Posterior vena cava (tissue), 2 donors: ENCODE measurements at regions not wholly inside any gene's neighbourhood (a gene's known extent, or its start where the extent isn't known, plus 50 kb on each side); places are given as distances from the start of the nearest gene placed in this dataset.

Source experiments
- DNase-seq: peaks from one replicate; pipeline ENCODE4 v3.0.0-alpha.2; 2020; ENCODE audit warnings: low spot score
- intact Hi-C, 2 donors: fragments of 100-400 bp; cut with DNase I; formaldehyde crosslinking; loops; one replicate each; pipeline versions ENCODE4 v1.14.1 to v1.14.2; 2022 to 2023
- donor health status: DM: yes; HTN: yes; CAD: no.
- donor health status: DM: yes; HTN: yes; CAD: no.

- intact Hi-C loops: no loop called here
- DNase-seq: no peak
Observed at GRCh38 chr4:85368240-85368639, 106.7 kb upstream of the ARHGAP24 start.

DNA sequence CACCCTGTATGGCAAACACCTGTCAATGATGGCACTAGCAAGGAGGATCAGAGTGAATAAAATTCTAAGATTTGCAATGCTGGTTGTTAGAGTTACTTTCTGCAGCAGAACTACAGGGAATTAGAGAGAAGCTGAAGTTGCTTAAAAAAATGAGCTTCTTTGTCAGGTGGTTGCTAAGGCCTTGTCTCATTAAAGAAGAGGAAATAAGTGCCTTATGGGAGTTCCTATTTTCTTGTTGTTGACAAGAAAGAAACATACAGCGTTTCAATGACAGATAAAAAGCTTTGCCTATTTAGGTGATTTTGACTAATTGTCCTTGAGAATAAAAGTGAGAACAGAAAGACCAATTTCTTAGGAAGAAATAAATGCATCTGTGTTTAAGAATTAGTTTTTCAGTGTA lies 106.0 kb upstream of the ARHGAP24 start:
- intact Hi-C loops: no loop called here
- no peak for DNase-seq

GRCh38 chr4:85369703-85370380 lies 105.1 kb upstream of the ARHGAP24 start:
- intact Hi-C loops: no loop called here
- DNase-seq: no peak

- intact Hi-C loops: no loop called here
- no peak for DNase-seq
Observed at GRCh38 chr4:85370400-85371032, 104.4 kb upstream of the ARHGAP24 start.

GRCh38 chr4:85372966-85373365 lies 102.0 kb upstream of the ARHGAP24 start:
- intact Hi-C loops: no loop called here
- no peak for DNase-seq

GRCh38 chr4:85376285-85376684 lies 98.7 kb upstream of the ARHGAP24 start:
- DNase-seq: no peak
- intact Hi-C loops: no loop called here

- intact Hi-C loops: no loop called here
- DNase-seq: no peak
Observed at GRCh38 chr4:85381968-85382367, 93.0 kb upstream of the ARHGAP24 start.

GRCh38 chr4:85391071-85391470 lies 83.9 kb upstream of the ARHGAP24 start:
- no peak for DNase-seq
- intact Hi-C loops: no loop called here

GRCh38 chr4:85391589-85392410 lies 83.2 kb upstream of the ARHGAP24 start:
- DNase-seq: no peak
- intact Hi-C loops: no loop called here

DNA sequence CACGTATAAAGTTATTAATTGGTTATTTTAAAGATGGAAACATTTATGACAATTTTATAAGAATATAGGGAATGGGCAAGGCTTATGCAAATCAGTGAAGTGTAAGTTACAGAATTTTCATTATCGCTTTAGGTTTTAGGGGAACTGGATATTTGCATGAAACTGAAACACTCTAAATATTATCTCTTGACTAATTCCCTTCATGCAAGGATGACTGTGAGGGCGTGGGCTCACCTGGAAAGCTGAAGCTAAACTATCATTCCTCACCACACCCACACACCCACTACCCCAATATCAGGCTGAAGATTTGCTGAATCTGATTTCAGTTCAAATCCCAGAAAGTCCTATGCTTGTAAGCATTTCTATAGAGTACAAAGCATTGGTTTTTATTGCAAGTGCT lies 81.7 kb upstream of the ARHGAP24 start:
- intact Hi-C loops: no loop called here

DNA sequence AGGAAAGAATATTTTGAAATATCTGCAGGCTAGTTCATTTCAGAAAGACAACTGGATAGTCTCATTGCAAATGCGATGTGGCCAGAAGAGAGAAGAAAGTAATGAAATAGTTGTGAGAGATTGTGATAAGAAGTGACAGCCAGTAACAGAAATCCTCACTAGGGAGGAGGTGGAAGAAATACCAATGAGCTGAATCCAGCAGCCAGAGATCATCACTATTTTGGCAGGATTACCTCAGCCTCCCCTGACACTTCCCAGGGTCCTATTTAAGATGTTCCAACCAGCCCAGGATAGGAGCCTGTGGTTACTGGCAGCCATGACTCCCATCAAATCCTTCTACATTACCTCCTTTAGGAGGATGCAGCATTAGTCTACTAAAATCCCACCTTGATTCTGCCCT lies 76.7 kb upstream of the ARHGAP24 start:
- intact Hi-C loops: no loop called here
- DNase-seq: no peak

More for the DNA sequence above, 81.7 kb upstream of the ARHGAP24 start:
- no peak for DNase-seq

DNA sequence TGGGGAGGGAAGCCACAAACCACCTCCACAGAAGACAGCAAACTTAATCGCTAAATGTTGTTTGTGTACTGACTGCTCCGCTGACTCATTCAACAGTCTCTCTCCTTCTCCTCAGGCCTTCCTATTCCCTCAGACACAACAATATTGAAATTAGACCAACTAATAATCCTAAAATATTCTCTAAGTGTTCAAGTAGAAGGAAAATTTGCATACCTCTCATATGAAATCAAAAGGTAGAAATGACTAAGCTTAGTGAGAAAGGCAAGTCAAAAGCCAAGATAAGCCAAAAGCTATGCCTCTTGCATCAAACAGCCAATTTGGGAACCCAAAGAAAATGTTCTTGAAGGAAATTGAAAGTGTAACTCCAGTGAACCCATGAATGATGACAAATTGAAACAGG lies 75.7 kb upstream of the ARHGAP24 start:
- DNase-seq: no peak
- intact Hi-C loops: no loop called here

DNA sequence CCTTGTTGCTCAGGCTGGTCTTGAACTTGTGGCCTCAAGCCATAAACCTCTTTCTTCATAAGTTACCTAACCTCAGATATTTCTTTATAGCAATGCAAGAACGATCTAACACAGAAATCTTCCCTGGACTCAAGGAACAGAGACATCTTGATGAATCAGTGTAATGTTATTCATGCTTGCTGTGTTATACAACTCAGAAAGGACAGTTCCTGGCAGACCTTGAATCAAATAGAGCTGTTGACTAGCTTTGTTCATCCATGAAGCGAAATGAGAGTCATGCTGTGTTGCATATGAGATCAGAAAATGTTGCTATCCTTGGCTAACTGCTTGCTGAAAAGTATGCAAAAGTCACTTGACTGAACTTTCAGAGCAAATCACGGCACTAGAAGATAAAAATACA lies 72.6 kb upstream of the ARHGAP24 start:
- DNase-seq: no peak
- intact Hi-C loops: no loop called here

GRCh38 chr4:85406185-85406584 lies 68.8 kb upstream of the ARHGAP24 start:
- intact Hi-C loops: no loop called here
- no peak for DNase-seq

- DNase-seq: no peak
- intact Hi-C loops: no loop called here
Observed at GRCh38 chr4:85407546-85407945, 67.4 kb upstream of the ARHGAP24 start.

DNA sequence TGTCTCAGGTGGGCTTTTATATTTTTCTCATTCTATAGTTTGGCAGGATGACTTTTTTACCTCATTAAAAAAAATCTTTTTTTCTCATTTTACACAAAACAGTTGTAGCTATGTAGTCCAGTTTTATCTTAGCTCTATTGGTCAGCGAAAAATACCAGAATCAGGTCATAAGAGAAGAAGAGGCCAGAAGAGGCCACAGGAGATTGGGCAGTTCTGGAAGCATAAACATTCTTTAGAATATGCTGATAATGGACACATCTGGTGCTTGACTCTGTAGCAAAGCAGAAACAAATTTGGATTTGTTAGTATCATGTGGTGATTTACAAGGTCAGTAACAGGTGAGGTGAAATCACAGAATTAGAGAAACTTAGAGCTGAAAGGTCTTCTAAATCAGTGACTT lies 66.6 kb upstream of the ARHGAP24 start:
- intact Hi-C loops: no loop called here
- no peak for DNase-seq

DNA sequence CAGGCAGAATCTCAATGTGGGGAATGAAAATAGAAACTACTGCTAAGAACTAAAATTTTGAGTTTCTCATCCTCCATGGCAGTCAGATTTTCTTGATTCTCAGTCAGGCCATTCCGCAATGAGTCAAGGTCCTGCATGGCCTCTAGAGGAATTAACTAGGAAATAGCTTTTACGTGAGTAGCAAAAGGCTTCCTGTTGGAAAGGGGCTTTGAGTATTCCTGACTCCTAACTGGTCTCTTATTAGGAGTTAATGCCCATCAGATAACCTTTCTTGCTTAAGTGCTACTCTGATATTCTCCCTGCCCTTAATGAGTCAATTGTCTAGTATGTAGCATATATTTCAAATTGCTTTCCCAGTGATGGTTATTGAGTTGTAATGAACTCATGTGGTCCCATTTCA lies 65.7 kb upstream of the ARHGAP24 start:
- intact Hi-C loops: no loop called here
- no peak for DNase-seq

DNA sequence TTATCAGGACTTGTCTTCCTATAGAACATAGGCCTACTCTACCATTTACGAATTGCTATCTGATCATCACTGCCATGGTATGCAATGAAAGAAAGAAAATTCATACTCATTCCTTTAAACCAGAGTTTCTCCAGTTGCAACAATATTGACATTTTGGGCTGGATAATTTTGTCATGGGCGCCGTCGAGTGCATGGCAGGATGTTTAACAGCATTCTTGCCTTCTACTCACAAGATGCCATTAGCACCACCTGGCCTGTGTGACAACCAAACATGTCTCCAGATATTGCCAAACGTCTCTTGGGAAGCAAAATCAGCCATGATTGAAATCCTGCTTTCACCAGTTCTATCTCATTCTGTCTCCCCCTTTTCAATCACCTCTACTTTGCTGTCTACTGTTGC lies 63.6 kb upstream of the ARHGAP24 start:
- DNase-seq: no peak
- intact Hi-C loops: no loop called here

DNA sequence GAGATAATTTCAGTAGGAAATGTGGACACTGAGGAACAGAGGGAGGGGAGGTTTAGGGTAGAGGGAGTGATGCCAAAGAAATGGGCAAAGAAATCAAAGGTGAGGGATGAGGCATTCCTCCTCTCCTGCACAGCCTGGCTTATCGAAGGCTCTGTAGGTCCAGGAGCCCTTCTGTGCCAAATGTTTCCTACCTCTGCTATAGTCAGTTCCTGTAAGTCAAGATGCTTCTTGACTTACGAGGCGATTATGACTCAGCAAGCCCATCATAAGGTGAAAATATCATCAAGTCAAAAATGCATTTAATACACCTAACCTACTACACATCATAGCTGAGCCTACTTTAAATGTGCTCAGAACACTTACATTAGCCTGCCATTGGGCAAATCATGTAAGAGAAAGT lies 60.0 kb upstream of the ARHGAP24 start:
- intact Hi-C loops: no loop called here
- DNase-seq: no peak

DNA sequence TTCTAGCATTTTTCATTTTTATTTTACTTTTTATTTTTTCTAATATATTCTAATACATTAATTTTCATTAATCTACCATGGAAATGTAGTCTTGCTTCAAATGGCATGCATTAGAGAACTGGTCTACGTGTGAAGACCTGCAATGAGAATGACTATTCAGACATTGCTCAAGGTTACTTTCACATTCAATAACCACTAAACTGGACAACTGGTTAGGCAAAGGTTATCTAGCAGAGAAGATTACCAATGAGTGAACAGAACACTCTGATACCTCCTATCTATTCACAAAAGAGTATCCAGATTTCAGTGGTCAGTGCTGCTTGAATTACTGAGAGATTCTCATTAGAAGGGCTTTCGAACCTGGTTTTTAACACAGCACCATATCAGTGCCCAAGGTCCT lies 58.9 kb upstream of the ARHGAP24 start:
- no peak for DNase-seq
- intact Hi-C loops: no loop called here

GRCh38 chr4:85419103-85419502 lies 55.8 kb upstream of the ARHGAP24 start:
- intact Hi-C loops: no loop called here
- DNase-seq: no peak
